Esophagus squamous epithelium (tissue), 5 donors: ENCODE measurements at regions not wholly inside any gene's neighbourhood (a gene's known extent, or its start where the extent isn't known, plus 50 kb on each side); places are given as distances from the start of the nearest gene placed in this dataset.

Experiments
- DNase-seq: peaks from one replicate; lab custom pipeline; 2025; lab: John Stamatoyannopoulos, UW
- H3K27ac ChIP-seq, 4 donors: fragments of 200-600 bp; sonication (generic); one replicate each; pipeline ENCODE4 v1.5.1; 2016 to 2019; ENCODE audit warnings: mild to moderate bottlenecking in 1 of 4
- H3K27me3 ChIP-seq, 4 donors: fragments of 200-600 bp; sonication (generic); 1 replicate in 3 of 4; 2 replicates in 1 of 4; pipeline versions ENCODE4 v1.5.1 to v1.6.0; 2017 to 2021; ENCODE audit warnings: antibody characterized with exemption in 1 of 4
- H3K36me3 ChIP-seq, 3 donors: fragments of 200-600 bp; sonication (generic); one replicate each; pipeline ENCODE4 v1.5.1; 2016 to 2019
- H3K4me1 ChIP-seq, 3 donors: fragments of 200-600 bp; sonication (generic); one replicate each; pipeline ENCODE4 v1.5.1; 2017 to 2019
- H3K4me3 ChIP-seq, 4 donors: fragments of 200-600 bp; sonication (generic); 1 replicate in 3 of 4; 2 replicates in 1 of 4; pipeline ENCODE4 v1.5.1; 2016 to 2019; ENCODE audit warnings: mild to moderate bottlenecking in 2 of 4, moderate library complexity in 1 of 4
- H3K9me3 ChIP-seq, 3 donors: fragments of 200-600 bp; sonication (generic); one replicate each; pipeline ENCODE4 v1.5.1; 2016 to 2019
- CTCF ChIP-seq, 6 experiments: fragments of 450-650 bp in 4 of 6; fragments of 200-600 bp in 2 of 6; sonication (generic) in 2 of 6; IDR thresholded peaks; one replicate each; pipeline ENCODE4 v1.5.1; 2016 to 2019; ENCODE audit warnings: antibody characterized with exemption in 6 of 6, mild to moderate bottlenecking in 4 of 6, moderate library complexity in 4 of 6
- POLR2A ChIP-seq, 4 donors: fragments of 450-650 bp; IDR thresholded peaks; one replicate each; pipeline ENCODE4 v1.6.1; 2017; ENCODE audit warnings: antibody characterized with exemption in 4 of 4, mild to moderate bottlenecking in 4 of 4, moderate library complexity in 3 of 4
- WGBS, 2 donors: methylation state at CpG; one replicate each; pipeline ENCODE4 v1.1.5; 2018; 5-methylcytosine and 5-hydroxymethylcytosine counted together
- intact Hi-C: fragments of 100-400 bp; cut with DNase I; formaldehyde crosslinking; loops from one replicate; pipeline ENCODE4 v1.15.0; 2022
- donor health status: DM: yes; HTN: yes; CAD: no.

GRCh38 chr15:69978603-69979002 is 119.1 kb downstream of the TLE3 start:
- H3K4me1 ChIP-seq = no peaks in the 10 kb centered on the region
- TF ChIP-seq CTCF (IDR thresholded peaks at IDR 0.05) = no peak
- TF ChIP-seq POLR2A (IDR thresholded peaks at IDR 0.05) = no peak
- peaks cover 0 to 89% (median 0%) of the 10 kb centered on the region in 4 donors for H3K27me3 ChIP-seq
- no peak for DNase-seq
- 71 to 72% methylated on average over 6 to 7 of the region's 7 CpGs for WGBS, 2 donors
- intact Hi-C loops = no loop called here
- H3K9me3 ChIP-seq = no peaks in the 10 kb centered on the region
- no peak overlapping the region for H3K27ac ChIP-seq
- no peaks in the 10 kb centered on the region for H3K36me3 ChIP-seq
- H3K4me3 ChIP-seq = no peak overlapping the region

DNA sequence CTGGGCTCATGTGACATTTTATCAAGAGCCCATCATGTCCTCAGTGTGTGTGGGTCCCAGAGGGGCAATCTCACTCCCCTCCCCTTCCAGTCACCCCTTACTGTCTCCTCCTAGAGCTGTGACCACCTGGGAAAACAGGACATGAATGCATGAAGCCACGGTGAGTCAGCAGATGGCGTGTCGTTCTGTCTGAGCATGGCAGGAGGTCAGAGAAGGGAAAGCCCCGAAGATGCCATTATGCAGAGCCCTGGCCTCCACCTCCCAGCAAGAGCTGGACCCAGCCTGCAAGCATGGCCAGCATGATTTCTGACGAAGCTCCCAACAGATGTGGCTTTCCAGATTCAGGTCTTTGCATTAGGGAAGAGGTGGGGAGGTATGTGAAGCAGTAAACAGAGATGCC is 118.5 kb downstream of the TLE3 start:
- Histone ChIP-seq H3K4me1 (no peaks in the 10 kb centered on the region), H3K36me3 (no peaks in the 10 kb centered on the region), H3K4me3 (no peak overlapping the region), H3K27me3 (peaks cover 0 to 89% (median 0%) of the 10 kb centered on the region in 4 donors), H3K27ac (no peak overlapping the region), H3K9me3 (no peaks in the 10 kb centered on the region)
- DNase-seq = no peak
- no peak for TF ChIP-seq POLR2A (IDR thresholded peaks at IDR 0.05)
- peak in 1 of 6 experiments; percentile 4 for TF ChIP-seq CTCF (IDR thresholded peaks at IDR 0.05)
- WGBS, 2 donors = 9 to 20% methylated on average over 5 of the region's 5 CpGs
- intact Hi-C loops = no loop called here

DNA sequence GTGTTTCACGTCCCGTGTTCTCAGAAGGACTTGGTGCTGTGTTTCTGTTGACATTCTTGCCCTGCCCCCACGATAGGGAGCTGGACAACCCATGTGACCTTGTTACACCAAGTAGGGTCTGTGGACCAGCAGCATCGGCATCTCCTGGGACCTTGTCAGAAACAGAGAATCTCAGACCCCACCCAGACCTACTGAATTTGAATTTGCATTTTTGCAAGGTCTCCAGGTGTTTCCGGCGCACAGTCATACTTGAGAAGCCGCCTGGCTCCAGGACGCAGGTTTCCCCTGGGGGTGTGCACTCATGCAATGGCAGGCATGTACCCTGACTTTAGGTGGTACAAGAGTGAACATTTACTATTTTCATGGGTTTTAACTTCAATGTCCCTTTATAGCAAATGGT is 117.9 kb downstream of the TLE3 start:
- no peak for TF ChIP-seq CTCF (IDR thresholded peaks at IDR 0.05)
- DNase-seq = peak; percentile 32
- H3K27ac ChIP-seq = no peak overlapping the region

DNA sequence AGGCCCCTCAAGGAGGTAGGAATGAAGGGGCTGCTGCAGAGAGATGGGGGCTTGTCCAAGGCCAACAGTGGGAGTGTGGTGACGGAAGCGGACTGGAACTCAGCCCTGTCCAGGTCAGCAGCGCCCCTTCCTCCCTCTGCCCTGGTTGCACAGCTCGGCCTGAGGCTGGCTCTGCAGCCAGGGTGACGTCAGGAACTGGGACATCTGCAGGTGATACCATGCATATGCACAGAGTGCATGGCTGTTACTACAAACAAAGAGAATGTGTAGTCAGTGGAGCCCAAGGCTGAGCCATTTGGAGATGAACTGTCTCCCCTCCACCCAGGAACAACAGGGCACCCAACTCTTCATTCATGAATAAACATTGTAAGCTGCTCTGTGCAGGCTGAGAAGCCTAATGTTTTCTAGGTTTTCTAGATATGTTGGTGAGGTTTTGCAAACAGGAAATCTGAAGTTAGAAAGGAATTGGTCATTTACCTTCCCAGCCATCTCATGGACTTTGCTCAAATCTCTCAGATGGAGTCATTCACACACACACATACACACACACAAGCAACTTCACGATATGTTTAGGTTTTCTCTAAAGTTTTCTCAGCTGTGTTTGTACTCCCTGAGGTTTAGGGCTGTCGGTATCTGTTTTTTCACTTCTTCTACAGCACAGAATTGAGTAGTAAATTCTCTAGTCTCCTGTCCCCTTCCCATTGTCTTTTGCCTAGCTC is 117.2 kb downstream of the TLE3 start:
- no peaks in the 10 kb centered on the region for H3K36me3 ChIP-seq
- DNase-seq = no peak
- TF ChIP-seq POLR2A (IDR thresholded peaks at IDR 0.05) (no peak), CTCF (IDR thresholded peaks at IDR 0.05) (no peak)
- no peaks in the 10 kb centered on the region for H3K9me3 ChIP-seq
- intact Hi-C loops = no loop called here
- WGBS, 2 donors = 64 to 71% methylated on average over 7 of the region's 7 CpGs
- H3K4me1 ChIP-seq = no peaks in the 10 kb centered on the region
- no peak overlapping the region for H3K27ac ChIP-seq
- no peak overlapping the region for H3K4me3 ChIP-seq
- H3K27me3 ChIP-seq = peaks cover 0 to 87% (median 0%) of the 10 kb centered on the region in 4 donors

More for the DNA sequence above, 117.9 kb downstream of the TLE3 start:
- intact Hi-C loops = no loop called here
- peaks cover 0 to 89% (median 0%) of the 10 kb centered on the region in 4 donors for H3K27me3 ChIP-seq
- no peak overlapping the region for H3K4me3 ChIP-seq
- H3K4me1 ChIP-seq = no peaks in the 10 kb centered on the region
- no peaks in the 10 kb centered on the region for H3K9me3 ChIP-seq
- 52 to 65% methylated on average over 6 to 7 of the region's 8 CpGs for WGBS, 2 donors
- no peaks in the 10 kb centered on the region for H3K36me3 ChIP-seq

- Histone ChIP-seq H3K4me1 (no peaks in the 10 kb centered on the region), H3K27ac (no peak overlapping the region), H3K27me3 (peaks cover 0 to 87% (median 0%) of the 10 kb centered on the region in 4 donors), H3K36me3 (no peaks in the 10 kb centered on the region), H3K9me3 (no peaks in the 10 kb centered on the region), H3K4me3 (no peak overlapping the region)
- DNase-seq = no peak
- no peak for TF ChIP-seq POLR2A (IDR thresholded peaks at IDR 0.05)
- no peak for TF ChIP-seq CTCF (IDR thresholded peaks at IDR 0.05)
- intact Hi-C loops = no loop called here
- 75 to 80% methylated on average over 1 to 2 of the region's 2 CpGs for WGBS, 2 donors
Measured at GRCh38 chr15:69982037-69982436, 115.7 kb downstream of the TLE3 start.
